ENCODE measurements at regions not wholly inside any gene's neighbourhood (a gene's known extent, or its start where the extent isn't known, plus 50 kb on each side); places are given as distances from the start of the nearest gene placed in this dataset.

GRCh38 chr3:3745693-3746092 lies 53.5 kb upstream of the LRRN1 start:
- TF ChIP-seq CTCF (IDR thresholded peaks at IDR 0.05): no peak
- no peak for TF ChIP-seq EP300 (IDR thresholded peaks at IDR 0.05)
- TF ChIP-seq POLR2A (IDR thresholded peaks at IDR 0.05): no peak
- no peak for TF ChIP-seq POLR2AphosphoS5 (IDR thresholded peaks at IDR 0.05)
